Prostate gland (tissue), 2 donors: ENCODE measurements at regions not wholly inside any gene's neighbourhood (a gene's known extent, or its start where the extent isn't known, plus 50 kb on each side); places are given as distances from the start of the nearest gene placed in this dataset.

Source experiments
- POLR2A ChIP-seq: fragments of 450-650 bp; IDR thresholded peaks from one replicate; pipeline ENCODE4 v1.6.1; 2016; ENCODE audit warnings: antibody characterized with exemption, mild to moderate bottlenecking
- TF ChIP-seq, protein P1 (sequence below), 4 experiments: fragments of 200-600 bp in 2 of 4; fragments of 450-650 bp in 2 of 4; sonication (generic) in 2 of 4; IDR thresholded peaks; 1 replicate in 3 of 4; 2 replicates in 1 of 4; pipeline ENCODE4 v1.5.1; 2016 to 2019; ENCODE audit warnings: antibody characterized with exemption in 4 of 4, mild to moderate bottlenecking in 2 of 4, moderate library complexity in 2 of 4

DNA sequence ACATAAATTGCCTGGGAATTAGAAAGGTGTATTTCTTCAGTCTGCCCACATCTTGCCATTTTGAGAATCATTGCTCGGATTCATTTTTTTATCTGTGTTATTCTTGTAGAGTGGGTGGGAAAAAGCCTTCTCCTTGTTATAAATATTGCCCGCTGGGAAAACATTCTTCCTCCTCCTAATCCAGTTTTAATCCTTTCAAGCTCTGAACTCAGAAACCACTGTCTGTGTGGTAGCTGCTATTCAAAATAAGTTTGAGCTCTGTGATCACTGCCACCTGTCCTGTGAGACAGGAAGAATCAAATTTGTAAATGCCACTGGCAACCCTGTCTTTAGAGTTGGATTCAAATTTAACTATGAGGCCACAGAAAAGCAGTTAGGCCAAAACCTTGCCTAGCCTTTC, 1875.2 kb upstream of the PIK3C3 start:
- TF ChIP-seq, protein P1, sequence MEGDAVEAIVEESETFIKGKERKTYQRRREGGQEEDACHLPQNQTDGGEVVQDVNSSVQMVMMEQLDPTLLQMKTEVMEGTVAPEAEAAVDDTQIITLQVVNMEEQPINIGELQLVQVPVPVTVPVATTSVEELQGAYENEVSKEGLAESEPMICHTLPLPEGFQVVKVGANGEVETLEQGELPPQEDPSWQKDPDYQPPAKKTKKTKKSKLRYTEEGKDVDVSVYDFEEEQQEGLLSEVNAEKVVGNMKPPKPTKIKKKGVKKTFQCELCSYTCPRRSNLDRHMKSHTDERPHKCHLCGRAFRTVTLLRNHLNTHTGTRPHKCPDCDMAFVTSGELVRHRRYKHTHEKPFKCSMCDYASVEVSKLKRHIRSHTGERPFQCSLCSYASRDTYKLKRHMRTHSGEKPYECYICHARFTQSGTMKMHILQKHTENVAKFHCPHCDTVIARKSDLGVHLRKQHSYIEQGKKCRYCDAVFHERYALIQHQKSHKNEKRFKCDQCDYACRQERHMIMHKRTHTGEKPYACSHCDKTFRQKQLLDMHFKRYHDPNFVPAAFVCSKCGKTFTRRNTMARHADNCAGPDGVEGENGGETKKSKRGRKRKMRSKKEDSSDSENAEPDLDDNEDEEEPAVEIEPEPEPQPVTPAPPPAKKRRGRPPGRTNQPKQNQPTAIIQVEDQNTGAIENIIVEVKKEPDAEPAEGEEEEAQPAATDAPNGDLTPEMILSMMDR (IDR thresholded peaks at IDR 0.05), result no peak
- no peak for TF ChIP-seq POLR2A
